ENCODE measurements at regions not wholly inside any gene's neighbourhood (a gene's known extent, or its start where the extent isn't known, plus 50 kb on each side); places are given as distances from the start of the nearest gene placed in this dataset.

- TF ChIP-seq EP300 (IDR thresholded peaks at IDR 0.05) = no peak
- TF ChIP-seq POLR2A (IDR thresholded peaks at IDR 0.05) = no peak
- no peak for TF ChIP-seq CTCF (IDR thresholded peaks at IDR 0.05)
Observed at GRCh38 chr1:228989176-228989575, 253.9 kb downstream of the RHOU start.

Data from ovary (tissue), 3 donors.